Peyer's patch (tissue), 4 donors: ENCODE measurements at regions not wholly inside any gene's neighbourhood (a gene's known extent, or its start where the extent isn't known, plus 50 kb on each side); places are given as distances from the start of the nearest gene placed in this dataset.
"Not testable (repeated sequence)": the region's sequence is repeated elsewhere in the genome, so short reads cannot be mapped to it uniquely, and the experiment has no call there.

Experiments
- DNase-seq, 3 donors: peaks; one replicate each; pipeline ENCODE4 v3.0.0-alpha.2; 2017 to 2019
- H3K27ac ChIP-seq, 4 donors: fragments of 200-600 bp; sonication (generic); one replicate each; pipeline ENCODE4 v1.5.1; 2016 to 2019
- H3K27me3 ChIP-seq, 2 donors: fragments of 200-600 bp; sonication (generic); one replicate each; pipeline ENCODE4 v1.5.1; 2019
- H3K36me3 ChIP-seq, 3 donors: fragments of 200-600 bp; sonication (generic); one replicate each; pipeline ENCODE4 v1.5.1; 2016 to 2019
- H3K4me1 ChIP-seq, 4 donors: fragments of 200-600 bp; sonication (generic); one replicate each; pipeline ENCODE4 v1.5.1; 2016 to 2019
- H3K4me3 ChIP-seq, 4 donors: fragments of 200-600 bp; sonication (generic); 1 replicate in 3 of 4; 2 replicates in 1 of 4; pipeline ENCODE4 v1.5.1; 2016 to 2019; ENCODE audit warnings: mild to moderate bottlenecking in 1 of 4
- H3K9me3 ChIP-seq, 4 donors: fragments of 200-600 bp; sonication (generic); one replicate each; pipeline ENCODE4 v1.5.1; 2016 to 2019; ENCODE audit warnings: mild to moderate bottlenecking in 1 of 4
- POLR2A ChIP-seq, 2 donors: fragments of 450-650 bp; IDR thresholded peaks; one replicate each; pipeline ENCODE4 v1.5.1; 2017; ENCODE audit warnings: antibody characterized with exemption in 2 of 2, mild to moderate bottlenecking in 2 of 2, moderate library complexity in 2 of 2
- TF ChIP-seq, protein P1 (sequence below), 6 experiments: fragments of 450-650 bp in 4 of 6; fragments of 200-600 bp in 2 of 6; sonication (generic) in 1 of 6; IDR thresholded peaks; one replicate each; pipeline ENCODE4 v1.5.1; 2017 to 2019; ENCODE audit warnings: antibody characterized with exemption in 6 of 6, mild to moderate bottlenecking in 3 of 6, moderate library complexity in 1 of 6

DNA sequence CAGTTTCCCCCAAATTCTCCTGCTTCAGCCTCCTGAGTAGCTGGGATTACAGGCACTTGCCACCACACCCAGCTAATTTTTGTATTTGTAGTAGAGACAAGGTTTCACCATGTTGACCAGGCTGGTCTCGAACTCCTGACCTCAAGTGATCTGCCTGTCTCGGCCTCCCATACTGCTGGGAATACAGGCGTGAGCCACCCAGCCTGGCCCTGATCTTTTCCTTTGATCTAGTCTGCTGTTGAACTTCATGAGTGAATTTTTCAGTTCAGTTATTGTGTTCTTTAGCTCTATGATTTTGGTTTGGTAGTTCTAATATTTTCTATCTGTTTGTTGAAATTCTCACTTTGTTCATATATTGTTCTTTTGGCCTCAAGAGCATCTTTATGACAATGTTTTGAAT, 83.4 kb upstream of the RAP2C start:
- H3K9me3 ChIP-seq, H3K4me1 ChIP-seq, H3K27ac ChIP-seq, H3K36me3 ChIP-seq, H3K4me3 ChIP-seq, H3K27me3 ChIP-seq, DNase-seq: not testable (repeated sequence)

DNA sequence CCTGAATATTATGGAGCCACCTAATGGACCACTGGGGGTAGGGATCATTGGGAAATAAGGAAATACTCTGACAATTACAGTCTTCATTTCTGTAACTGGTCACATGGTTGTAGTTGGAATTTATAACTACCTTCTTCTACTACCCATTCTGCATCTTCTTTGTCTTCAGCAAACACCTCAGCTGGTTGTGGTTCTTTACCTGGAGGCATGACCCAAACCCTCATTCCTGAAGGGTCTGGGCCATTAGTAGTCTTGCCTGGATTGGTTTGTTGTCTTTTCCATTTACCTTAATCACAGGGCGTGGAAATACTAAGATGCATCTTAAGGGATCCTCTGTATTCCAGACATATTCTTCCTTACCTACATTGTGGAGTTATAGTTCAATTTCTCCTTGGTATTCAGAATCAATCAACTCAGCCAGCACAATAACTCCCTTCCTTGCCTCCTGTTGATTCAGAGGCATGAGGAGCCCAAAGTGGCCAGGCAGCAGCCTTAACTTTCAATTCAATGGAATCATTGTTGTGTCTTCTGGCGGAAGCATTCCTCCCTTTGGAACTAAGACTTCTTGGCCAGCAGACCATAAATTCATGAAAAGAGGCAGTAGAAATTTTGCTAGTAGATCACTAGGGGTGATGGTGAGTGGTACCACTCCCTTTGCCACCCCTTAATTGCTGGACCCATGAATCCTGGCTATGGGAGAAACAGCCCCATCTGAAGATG, 75.7 kb upstream of the RAP2C start:
- no peaks in the 10 kb centered on the region for H3K36me3 ChIP-seq
- DNase-seq = no peak
- H3K4me3 ChIP-seq = no peak overlapping the region
- H3K4me1 ChIP-seq = no peaks in the 10 kb centered on the region
- no peak overlapping the region for H3K27ac ChIP-seq
- TF ChIP-seq, protein P1, sequence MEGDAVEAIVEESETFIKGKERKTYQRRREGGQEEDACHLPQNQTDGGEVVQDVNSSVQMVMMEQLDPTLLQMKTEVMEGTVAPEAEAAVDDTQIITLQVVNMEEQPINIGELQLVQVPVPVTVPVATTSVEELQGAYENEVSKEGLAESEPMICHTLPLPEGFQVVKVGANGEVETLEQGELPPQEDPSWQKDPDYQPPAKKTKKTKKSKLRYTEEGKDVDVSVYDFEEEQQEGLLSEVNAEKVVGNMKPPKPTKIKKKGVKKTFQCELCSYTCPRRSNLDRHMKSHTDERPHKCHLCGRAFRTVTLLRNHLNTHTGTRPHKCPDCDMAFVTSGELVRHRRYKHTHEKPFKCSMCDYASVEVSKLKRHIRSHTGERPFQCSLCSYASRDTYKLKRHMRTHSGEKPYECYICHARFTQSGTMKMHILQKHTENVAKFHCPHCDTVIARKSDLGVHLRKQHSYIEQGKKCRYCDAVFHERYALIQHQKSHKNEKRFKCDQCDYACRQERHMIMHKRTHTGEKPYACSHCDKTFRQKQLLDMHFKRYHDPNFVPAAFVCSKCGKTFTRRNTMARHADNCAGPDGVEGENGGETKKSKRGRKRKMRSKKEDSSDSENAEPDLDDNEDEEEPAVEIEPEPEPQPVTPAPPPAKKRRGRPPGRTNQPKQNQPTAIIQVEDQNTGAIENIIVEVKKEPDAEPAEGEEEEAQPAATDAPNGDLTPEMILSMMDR (IDR thresholded peaks at IDR 0.05) = no peak
- TF ChIP-seq POLR2A (IDR thresholded peaks at IDR 0.05) = no peak
- H3K27me3 ChIP-seq = no peaks in the 10 kb centered on the region
- H3K9me3 ChIP-seq = no peaks in the 10 kb centered on the region

DNA sequence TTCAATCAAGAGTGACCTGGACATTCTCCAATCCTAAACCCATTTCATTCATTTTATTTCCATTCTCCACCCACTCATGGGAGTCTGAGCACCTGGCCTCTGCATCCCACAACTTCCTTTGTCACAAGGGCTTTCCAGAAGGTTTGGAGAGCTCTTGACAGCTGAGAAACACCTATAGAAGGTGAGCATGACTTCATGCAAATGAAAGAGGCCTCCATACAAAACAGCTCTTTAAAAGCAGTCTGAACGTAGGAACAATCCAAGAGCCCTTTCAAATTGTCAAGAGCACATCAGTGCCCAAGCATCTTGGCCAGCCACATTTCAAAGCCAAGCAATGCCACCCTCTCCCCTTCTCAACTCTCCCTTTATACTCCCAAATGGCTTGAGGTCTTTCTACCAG, 74.9 kb upstream of the RAP2C start:
- no peak for DNase-seq

DNA sequence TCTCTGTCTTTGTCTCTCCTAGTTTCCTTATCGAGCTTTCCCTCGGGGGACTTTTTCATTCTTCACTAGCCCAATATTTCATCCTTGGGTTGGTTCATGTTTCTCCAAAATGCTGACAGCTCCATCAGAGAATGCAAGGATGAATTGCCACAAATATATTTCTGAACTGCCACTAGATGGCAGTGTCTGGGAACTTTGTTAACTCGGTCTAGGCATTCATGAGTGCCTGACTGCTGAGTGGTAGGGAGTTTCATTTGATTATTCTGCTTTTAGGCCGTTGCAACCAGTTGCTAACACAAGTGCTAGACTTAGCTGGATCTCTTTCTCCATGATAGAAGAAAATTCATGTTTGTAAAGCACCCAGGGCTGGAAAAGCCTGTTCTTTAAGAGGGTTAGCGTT, 73.5 kb upstream of the RAP2C start:
- H3K9me3 ChIP-seq = no peaks in the 10 kb centered on the region
- no peaks in the 10 kb centered on the region for H3K27me3 ChIP-seq
- TF ChIP-seq, protein P1 (IDR thresholded peaks at IDR 0.05) = peak; percentile 27 to 70 (median 58)
- no peak for TF ChIP-seq POLR2A (IDR thresholded peaks at IDR 0.05)
- no peaks in the 10 kb centered on the region for H3K36me3 ChIP-seq
- no peak overlapping the region for H3K27ac ChIP-seq
- H3K4me3 ChIP-seq = no peak overlapping the region
- H3K4me1 ChIP-seq = no peaks in the 10 kb centered on the region
- peak in 1 of 3 donors; percentile 67 for DNase-seq

More for the DNA sequence above, 74.9 kb upstream of the RAP2C start:
- Histone ChIP-seq H3K36me3 (no peaks in the 10 kb centered on the region), H3K27ac (no peak overlapping the region), H3K9me3 (no peaks in the 10 kb centered on the region), H3K27me3 (no peaks in the 10 kb centered on the region), H3K4me3 (no peak overlapping the region), H3K4me1 (no peaks in the 10 kb centered on the region)
- no peak for TF ChIP-seq POLR2A (IDR thresholded peaks at IDR 0.05)
- TF ChIP-seq, protein P1 (IDR thresholded peaks at IDR 0.05) = no peak

DNA sequence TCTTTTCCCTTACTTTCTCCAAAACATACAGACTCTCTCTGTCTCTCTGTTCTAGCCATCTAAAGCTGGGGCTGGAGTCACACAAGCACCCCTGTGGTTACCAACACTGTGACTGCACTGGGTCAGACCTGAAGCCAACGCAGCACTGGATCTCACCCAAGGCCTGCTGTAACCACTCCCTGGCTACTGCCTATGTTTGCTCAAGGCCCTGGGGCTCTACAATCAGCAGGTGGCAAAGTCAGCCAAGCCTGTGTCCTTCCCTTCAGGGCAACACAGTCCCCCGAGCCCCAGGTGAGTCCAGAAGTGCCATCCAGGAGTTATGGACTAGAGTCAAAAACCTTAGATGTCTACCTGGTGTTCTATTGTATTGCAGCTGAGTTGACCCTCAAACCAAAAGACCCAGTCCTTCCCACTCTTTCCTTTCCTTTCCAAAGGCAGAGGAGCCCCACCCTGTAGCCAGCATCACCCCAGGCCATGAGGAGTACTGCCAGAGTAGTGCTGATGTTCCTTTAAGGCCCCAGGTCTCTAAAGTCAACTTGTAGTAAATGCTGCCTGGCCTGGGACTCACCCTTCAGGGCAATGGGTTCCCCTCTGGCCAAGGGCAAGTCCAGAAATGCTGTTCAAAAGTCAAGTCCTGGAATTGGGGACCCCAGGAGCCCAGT, 58.8 kb upstream of the RAP2C start:
- Histone ChIP-seq H3K9me3 (no peaks in the 10 kb centered on the region), H3K36me3 (no peaks in the 10 kb centered on the region), H3K27ac (no peak overlapping the region), H3K27me3 (no peaks in the 10 kb centered on the region), H3K4me1 (no peaks in the 10 kb centered on the region), H3K4me3 (no peak overlapping the region)
- DNase-seq = no peak
- TF ChIP-seq POLR2A (IDR thresholded peaks at IDR 0.05) = no peak
- TF ChIP-seq, protein P1 (IDR thresholded peaks at IDR 0.05) = no peak

DNA sequence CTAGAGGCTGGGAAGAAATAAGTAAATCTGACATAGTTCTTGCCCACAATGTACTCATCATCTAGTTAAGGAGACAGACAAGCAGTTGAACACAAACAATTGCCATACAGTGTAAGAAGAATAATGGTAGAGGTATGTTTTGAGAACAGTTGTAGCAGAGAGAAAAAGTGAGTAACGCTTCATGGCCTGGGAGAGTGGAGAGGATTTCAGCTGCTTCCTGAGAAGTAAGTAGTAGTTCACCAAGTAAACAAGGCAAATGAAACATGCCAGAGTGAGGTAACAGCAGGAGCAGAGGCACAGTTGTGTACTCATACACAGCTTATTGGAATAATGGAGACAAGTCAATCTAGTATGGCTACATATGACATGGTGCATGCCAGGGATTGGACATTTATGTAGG, 53.6 kb upstream of the RAP2C start:
- H3K27me3 ChIP-seq = no peaks in the 10 kb centered on the region
- DNase-seq = no peak
- no peak overlapping the region for H3K27ac ChIP-seq
- TF ChIP-seq POLR2A (IDR thresholded peaks at IDR 0.05) = no peak
- TF ChIP-seq, protein P1 (IDR thresholded peaks at IDR 0.05) = no peak
- no peaks in the 10 kb centered on the region for H3K4me1 ChIP-seq
- no peaks in the 10 kb centered on the region for H3K9me3 ChIP-seq
- no peak overlapping the region for H3K4me3 ChIP-seq
- no peaks in the 10 kb centered on the region for H3K36me3 ChIP-seq
